Esophagus muscularis mucosa (tissue), 4 donors: ENCODE measurements at regions not wholly inside any gene's neighbourhood (a gene's known extent, or its start where the extent isn't known, plus 50 kb on each side); places are given as distances from the start of the nearest gene placed in this dataset.

ENCODE experiments used
- CTCF ChIP-seq, 3 experiments: fragments of 200-600 bp in 2 of 3; fragments of 450-650 bp in 1 of 3; sonication (generic) in 2 of 3; IDR thresholded peaks; one replicate each; pipeline ENCODE4 v1.5.1; 2017 to 2019; ENCODE audit warnings: antibody characterized with exemption in 3 of 3, mild to moderate bottlenecking in 2 of 3, moderate library complexity in 1 of 3
- EP300 ChIP-seq: sonication (generic); formaldehyde crosslinking; IDR thresholded peaks from one replicate; pipeline ENCODE4 v1.6.1; 2017; ENCODE audit warnings: antibody characterized with exemption
- POLR2A ChIP-seq: fragments of 450-650 bp; IDR thresholded peaks from one replicate; pipeline ENCODE4 v1.6.1; 2017; ENCODE audit warnings: antibody characterized with exemption, moderate library complexity, mild to moderate bottlenecking, low read depth
- POLR2AphosphoS5 ChIP-seq, 2 donors: sonication (generic); formaldehyde crosslinking; IDR thresholded peaks; one replicate each; pipeline ENCODE4 v1.6.1; 2017; ENCODE audit warnings: antibody characterized with exemption in 2 of 2

GRCh38 chr19:30968210-30968609 is 381.0 kb downstream of the TSHZ3 start:
- TF ChIP-seq CTCF (IDR thresholded peaks at IDR 0.05) (no peak), POLR2A (no peak), POLR2AphosphoS5 (IDR thresholded peaks at IDR 0.05) (no peak), EP300 (no peak)
